ENCODE measurements at regions not wholly inside any gene's neighbourhood (a gene's known extent, or its start where the extent isn't known, plus 50 kb on each side); places are given as distances from the start of the nearest gene placed in this dataset.

GRCh38 chr1:184861755-184862336 lies 107.2 kb upstream of the EDEM3 start:
- TF ChIP-seq ZNF398 (tag by site-specific recombination; IDR thresholded peaks at IDR 0.05): no peak
- TF ChIP-seq ZNF585B (tag by site-specific recombination; IDR thresholded peaks at IDR 0.05): no peak
- TF ChIP-seq CTCF (tag by site-specific recombination; IDR thresholded peaks at IDR 0.05): no peak
- TF ChIP-seq ZNF302 (tag by site-specific recombination; IDR thresholded peaks at IDR 0.05; ENCODE audit: low read depth): no peak
- TF ChIP-seq PBX3 (CRISPR knock-in tag; IDR thresholded peaks at IDR 0.05): no peak
- TF ChIP-seq YY2 (tag by site-specific recombination; IDR thresholded peaks at IDR 0.05): no peak
